ENCODE measurements at regions not wholly inside any gene's neighbourhood (a gene's known extent, or its start where the extent isn't known, plus 50 kb on each side); places are given as distances from the start of the nearest gene placed in this dataset.

- no peak overlapping the region for H3K4me3 ChIP-seq (ENCODE audit: low read depth, low read length)
- no peak for TF ChIP-seq CTCF (IDR thresholded peaks at IDR 0.05; ENCODE audit: control insufficient read depth, extremely low read depth, insufficient read depth)
- no peak for DNase-seq (ENCODE audit: low read depth)
Observed at GRCh38 chr5:34501840-34502239, 154.3 kb upstream of the RAI14 start.

- DNase-seq (ENCODE audit: low read depth), result no peak
- H3K4me3 ChIP-seq (ENCODE audit: low read depth, low read length), result no peak overlapping the region
- TF ChIP-seq CTCF (IDR thresholded peaks at IDR 0.05; ENCODE audit: control insufficient read depth, extremely low read depth, insufficient read depth), result no peak
Observed at GRCh38 chr5:34502581-34502980, 153.5 kb upstream of the RAI14 start.

GRCh38 chr5:34503379-34504253, 152.5 kb upstream of the RAI14 start:
- no peak for TF ChIP-seq CTCF (IDR thresholded peaks at IDR 0.05; ENCODE audit: control insufficient read depth, extremely low read depth, insufficient read depth)
- no peak overlapping the region for H3K4me3 ChIP-seq (ENCODE audit: low read depth, low read length)
- no peak for DNase-seq (ENCODE audit: low read depth)

- no peak for TF ChIP-seq CTCF (IDR thresholded peaks at IDR 0.05; ENCODE audit: control insufficient read depth, extremely low read depth, insufficient read depth)
- no peak overlapping the region for H3K4me3 ChIP-seq (ENCODE audit: low read depth, low read length)
- no peak for DNase-seq (ENCODE audit: low read depth)
Observed at GRCh38 chr5:34504967-34505366, 151.2 kb upstream of the RAI14 start.

- no peak for TF ChIP-seq CTCF (IDR thresholded peaks at IDR 0.05; ENCODE audit: control insufficient read depth, extremely low read depth, insufficient read depth)
- no peak for DNase-seq (ENCODE audit: low read depth)
- no peak overlapping the region for H3K4me3 ChIP-seq (ENCODE audit: low read depth, low read length)
Observed at GRCh38 chr5:34505731-34506130, 150.4 kb upstream of the RAI14 start.

- no peak overlapping the region for H3K4me3 ChIP-seq (ENCODE audit: low read depth, low read length)
- TF ChIP-seq CTCF (IDR thresholded peaks at IDR 0.05; ENCODE audit: control insufficient read depth, extremely low read depth, insufficient read depth), result no peak
- no peak for DNase-seq (ENCODE audit: low read depth)
Observed at GRCh38 chr5:34507933-34508332, 148.2 kb upstream of the RAI14 start.

- no peak overlapping the region for H3K4me3 ChIP-seq (ENCODE audit: low read depth, low read length)
- DNase-seq (ENCODE audit: low read depth), result no peak
- TF ChIP-seq CTCF (IDR thresholded peaks at IDR 0.05; ENCODE audit: control insufficient read depth, extremely low read depth, insufficient read depth), result no peak
Observed at GRCh38 chr5:34509392-34509791, 146.7 kb upstream of the RAI14 start.
